GM21528 (cell line): ENCODE measurements at regions not wholly inside any gene's neighbourhood (a gene's known extent, or its start where the extent isn't known, plus 50 kb on each side); places are given as distances from the start of the nearest gene placed in this dataset.
"Not testable (repeated sequence)": the region's sequence is repeated elsewhere in the genome, so short reads cannot be mapped to it uniquely, and the experiment has no call there.

Source experiments
- ATAC-seq: cut with Tn5 transposase; IDR thresholded peaks from one replicate; pipeline ENCODE4 v1.9.1; 2021; ENCODE audit warnings: mild to moderate bottlenecking, moderate library complexity; ENCODE audit not compliant: unreplicated experiment, low FRiP score

GRCh38 chrX:143455046-143455445 is 62.2 kb downstream of the SPANXN3 start:
- ATAC-seq = no peak

GRCh38 chrX:143437439-143437838 is 79.8 kb downstream of the SPANXN3 start:
- no peak for ATAC-seq

- ATAC-seq = no peak
Observed at GRCh38 chrX:143435916-143436315, 81.4 kb downstream of the SPANXN3 start.

GRCh38 chrX:143429811-143430210 is 87.5 kb downstream of the SPANXN3 start:
- ATAC-seq = no peak

- no peak for ATAC-seq
Observed at GRCh38 chrX:143429131-143429530, 88.1 kb downstream of the SPANXN3 start.

GRCh38 chrX:143401160-143401559 is 116.1 kb downstream of the SPANXN3 start:
- ATAC-seq = no peak

- no peak for ATAC-seq
Observed at GRCh38 chrX:143378851-143379250, 138.4 kb downstream of the SPANXN3 start.

GRCh38 chrX:143363419-143363818 is 153.9 kb downstream of the SPANXN3 start:
- ATAC-seq = no peak

- no peak for ATAC-seq
Observed at GRCh38 chrX:143340190-143340589, 177.1 kb downstream of the SPANXN3 start.

- ATAC-seq = no peak
Observed at GRCh38 chrX:143336261-143336660, 181.0 kb downstream of the SPANXN3 start.

GRCh38 chrX:143319526-143319925 is 197.7 kb downstream of the SPANXN3 start:
- ATAC-seq = no peak

GRCh38 chrX:143318857-143319256 is 198.4 kb downstream of the SPANXN3 start:
- not testable (repeated sequence) for ATAC-seq

- ATAC-seq = no peak
Observed at GRCh38 chrX:143306991-143307937, 210.0 kb downstream of the SPANXN3 start.

- no peak for ATAC-seq
Observed at GRCh38 chrX:143304518-143304917, 212.8 kb downstream of the SPANXN3 start.

- no peak for ATAC-seq
Observed at GRCh38 chrX:143304025-143304424, 213.2 kb downstream of the SPANXN3 start.

GRCh38 chrX:143298663-143299241 is 218.5 kb downstream of the SPANXN3 start:
- no peak for ATAC-seq

- ATAC-seq = no peak
Observed at GRCh38 chrX:143296521-143296920, 220.8 kb downstream of the SPANXN3 start.

- no peak for ATAC-seq
Observed at GRCh38 chrX:143287236-143287635, 230.0 kb downstream of the SPANXN3 start.

GRCh38 chrX:143270317-143270716 is 244.6 kb downstream of the SPANXN4 start:
- ATAC-seq = no peak

GRCh38 chrX:143244593-143244992 is 218.9 kb downstream of the SPANXN4 start:
- ATAC-seq = not testable (repeated sequence)

GRCh38 chrX:143240658-143241057 is 214.9 kb downstream of the SPANXN4 start:
- ATAC-seq = no peak

GRCh38 chrX:143231492-143231891 is 205.8 kb downstream of the SPANXN4 start:
- no peak for ATAC-seq
